Heart right ventricle (tissue), 16 donors: ENCODE measurements at regions not wholly inside any gene's neighbourhood (a gene's known extent, or its start where the extent isn't known, plus 50 kb on each side); places are given as distances from the start of the nearest gene placed in this dataset.

Experiments used
- ATAC-seq, 8 donors: fragments of 200-7000 bp; cut with Tn5 transposase; one replicate each; pipeline ENCODE4 v1.9.1; 2020; ENCODE audit warnings: mild to moderate bottlenecking in 8 of 8, moderate library complexity in 8 of 8, moderate number of reproducible peaks in 1 of 8
- DNase-seq, 2 donors: peaks; one replicate each; pipeline ENCODE4 v3.0.0-alpha.2; 2020
- H3K27ac ChIP-seq, 10 donors: fragments of 200-600 bp; sonication (generic) in 2 of 10; one replicate each; pipeline versions ENCODE4 v1.5.0 to v1.8.0; 2020 to 2022; ENCODE audit warnings: mild to moderate bottlenecking in 3 of 10
- H3K27me3 ChIP-seq, 7 donors: fragments of 200-600 bp; one replicate each; pipeline ENCODE4 v1.8.0; 2021 to 2022; ENCODE audit warnings: mild to moderate bottlenecking in 2 of 7
- H3K36me3 ChIP-seq, 9 donors: fragments of 200-600 bp; sonication (generic) in 1 of 9; one replicate each; pipeline versions ENCODE4 v1.5.0 to v1.8.0; 2020 to 2022; ENCODE audit warnings: mild to moderate bottlenecking in 2 of 9
- H3K4me1 ChIP-seq, 9 donors: fragments of 200-600 bp; sonication (generic) in 1 of 9; one replicate each; pipeline versions ENCODE4 v1.5.0 to v1.8.0; 2020 to 2022; ENCODE audit warnings: mild to moderate bottlenecking in 4 of 9
- H3K4me3 ChIP-seq, 10 donors: fragments of 200-600 bp; sonication (generic) in 2 of 10; one replicate each; pipeline versions ENCODE4 v1.5.0 to v1.8.0; 2020 to 2022; ENCODE audit warnings: mild to moderate bottlenecking in 7 of 10, moderate library complexity in 2 of 10
- H3K9me3 ChIP-seq, 11 donors: fragments of 200-600 bp in 10 of 11; sonication (generic) in 2 of 11; one replicate each; pipeline versions ENCODE4 v1.5.0 to v1.8.0; 2013 to 2022; ENCODE audit warnings: mild to moderate bottlenecking in 2 of 11, control low read depth in 1 of 11, moderate library complexity in 1 of 11
- CTCF ChIP-seq, 9 donors: fragments of 200-600 bp; sonication (generic) in 2 of 9; IDR thresholded peaks; one replicate each; pipeline versions ENCODE4 v1.5.0 to v1.8.0; 2021 to 2022; ENCODE audit warnings: antibody characterized with exemption in 9 of 9, mild to moderate bottlenecking in 5 of 9, moderate library complexity in 1 of 9
- WGBS, 2 donors: extraction: QIAGEN DNeasy Blood & Tissue Kit; methylation state at CpG; one replicate each; pipeline ENCODE4 v1.1.7; 2013; ENCODE audit warnings: inconsistent platforms in 1 of 2; 5-methylcytosine and 5-hydroxymethylcytosine counted together
- intact Hi-C, 10 donors: fragments of 100-400 bp; cut with DNase I; formaldehyde crosslinking; loops; one replicate each; pipeline versions ENCODE4 v1.11.1 to v1.14.2; 2022
- donor health status: Arrhythmogenic right ventricular cardiomyopathy.
- donor health status: ischemic (EF 13 %, LVEDD 7.1; RV severe dilation, severe dysfunction).
- donor health status: healthy with polysubstance abuse.
- donor health status: DM: no; HTN: yes; CAD: no.
- donor health status: DM: no; HTN: no; CAD: no.
- donor health status: ischemic (EF 25% LVEDD 6.9; RV normal size, moderate dysfunction).
- donor health status: ischemic (EF 25% LVEDD 5.7; RV mildly dilated, moderate dysfunction).
- donor health status: healthy.
- donor health status: DM: yes; HTN: yes; CAD: no.
- donor health status: Ischemic cardiomyopathy.
- donor health status: ischemic (EF 35%, LVEDD 5.7; RV mildly dilated, moderate dysfunction).
- donor health status: nonischemic (EF 11% LVEDD 7.7; RV severe dilation, severe dysfunction).
- donor health status: DM: yes; HTN: yes; CAD: no.
- donor health status: PGD.
- donor health status: ischemic (EF 29% LVEDD 5.4; RV normal size, mild dysfunction).
- donor health status: nonischemic (EF 23%, LVEDD 6.1; RV moderate dilation, normal function).

DNA sequence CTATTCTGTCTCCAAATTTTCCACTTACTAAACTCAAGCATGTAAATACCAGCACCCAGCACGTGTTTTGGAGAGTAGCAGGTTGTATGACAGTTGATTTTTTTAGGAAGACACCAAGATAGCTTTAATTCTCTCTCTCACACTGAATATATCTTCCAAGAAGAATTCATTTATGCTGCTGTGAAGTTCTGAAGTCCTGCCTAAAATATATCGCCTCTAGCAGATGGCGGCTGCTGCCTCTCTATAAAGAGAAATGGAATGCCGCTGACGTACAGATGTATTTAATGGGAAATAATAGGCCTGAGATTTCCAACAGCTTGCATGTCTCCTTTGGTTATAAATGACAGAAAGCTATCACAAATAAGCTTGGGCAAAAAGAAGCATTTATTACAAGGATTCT lies 74.7 kb downstream of the PFDN4 start:
- ATAC-seq, result no peak
- H3K27me3 ChIP-seq, result no peaks in the 10 kb centered on the region

DNA sequence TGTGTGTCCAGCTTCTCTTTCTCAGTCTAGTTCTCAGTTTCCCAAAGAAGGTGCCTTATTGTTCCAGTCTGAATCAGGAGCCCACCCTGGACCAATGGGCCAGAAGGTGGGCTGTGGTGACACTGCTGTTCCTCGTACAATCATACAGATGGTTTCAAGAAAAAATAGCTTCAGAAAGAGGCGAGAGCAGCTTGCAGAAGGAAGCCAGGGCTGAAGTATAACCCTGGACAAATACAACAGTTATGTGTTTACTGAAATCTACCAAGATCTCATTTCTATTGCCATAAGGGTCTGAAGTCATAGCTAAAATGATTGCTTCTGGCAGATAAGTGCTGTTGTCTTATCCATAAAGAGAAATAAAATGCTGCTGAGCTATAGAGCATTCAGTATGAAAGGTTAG lies 75.4 kb downstream of the PFDN4 start:
- 80 to 91% methylated on average over 2 of the region's 2 CpGs for WGBS, 2 donors
- Histone ChIP-seq H3K4me3 (no peak overlapping the region), H3K4me1 (no peaks in the 10 kb centered on the region), H3K36me3 (no peaks in the 10 kb centered on the region), H3K9me3 (peaks cover 0 to 6% (median 0%) of the 10 kb centered on the region in 11 donors), H3K27ac (no peak overlapping the region), H3K27me3 (no peaks in the 10 kb centered on the region)
- TF ChIP-seq CTCF (IDR thresholded peaks at IDR 0.05), result no peak
- intact Hi-C loops, result no loop called here
- ATAC-seq (no peak), DNase-seq (no peak)

More for the DNA sequence above, 74.7 kb downstream of the PFDN4 start:
- TF ChIP-seq CTCF (IDR thresholded peaks at IDR 0.05), result no peak
- WGBS, 2 donors, result 88 to 89% methylated on average over 5 of the region's 5 CpGs
- H3K27ac ChIP-seq, result no peak overlapping the region
- no peak for DNase-seq
- H3K4me1 ChIP-seq, result no peaks in the 10 kb centered on the region
- intact Hi-C loops, result no loop called here
- no peaks in the 10 kb centered on the region for H3K36me3 ChIP-seq
- H3K4me3 ChIP-seq, result no peak overlapping the region
- H3K9me3 ChIP-seq, result peaks cover 0 to 6% (median 0%) of the 10 kb centered on the region in 11 donors

- DNase-seq, result no peak
- no peak overlapping the region for H3K4me3 ChIP-seq
- no peaks in the 10 kb centered on the region for H3K27me3 ChIP-seq
- H3K27ac ChIP-seq, result no peak overlapping the region
- no peaks in the 10 kb centered on the region for H3K36me3 ChIP-seq
- peaks cover 0 to 6% (median 0%) of the 10 kb centered on the region in 11 donors for H3K9me3 ChIP-seq
- no peak for TF ChIP-seq CTCF (IDR thresholded peaks at IDR 0.05)
- intact Hi-C loops, result no loop called here
- no peak for ATAC-seq
- no peaks in the 10 kb centered on the region for H3K4me1 ChIP-seq
- 82% methylated on average over 5 of the region's 5 CpGs for WGBS, 2 donors
These were observed 77.2 kb downstream of the PFDN4 start for GRCh38 chr20:54284928-54285704.

DNA sequence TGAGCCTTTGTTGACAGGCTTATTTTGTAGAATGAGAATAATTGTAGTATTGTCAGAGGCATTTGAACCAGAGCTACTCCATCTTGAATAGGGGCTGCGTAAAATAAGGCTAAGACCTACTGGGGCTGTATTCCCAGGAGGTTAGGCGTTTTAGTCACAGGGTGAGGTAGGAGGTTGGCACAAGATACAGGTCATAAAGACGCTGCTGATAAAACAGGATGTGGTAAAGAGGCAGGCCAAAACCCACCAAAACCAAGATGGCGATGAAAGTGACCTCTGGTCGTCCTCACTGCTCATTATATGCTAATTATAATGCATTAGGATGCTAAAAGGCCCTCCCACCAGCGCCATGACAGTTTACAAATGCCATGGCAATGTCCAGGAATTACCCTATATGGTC lies 82.7 kb downstream of the PFDN4 start:
- intact Hi-C loops, result no loop called here
- no peak for DNase-seq
- no peaks in the 10 kb centered on the region for H3K36me3 ChIP-seq
- H3K27ac ChIP-seq, result no peak overlapping the region
- H3K27me3 ChIP-seq, result peaks cover 0 to 4% (median 0%) of the 10 kb centered on the region in 7 donors
- peaks cover 0 to 13% (median 0%) of the 10 kb centered on the region in 9 donors for H3K4me1 ChIP-seq
- 81 to 90% methylated on average over 6 of the region's 6 CpGs for WGBS, 2 donors
- ATAC-seq, result no peak
- no peak overlapping the region for H3K4me3 ChIP-seq
- no peak for TF ChIP-seq CTCF (IDR thresholded peaks at IDR 0.05)
- H3K9me3 ChIP-seq, result no peaks in the 10 kb centered on the region
